ENCODE measurements at regions not wholly inside any gene's neighbourhood (a gene's known extent, or its start where the extent isn't known, plus 50 kb on each side); places are given as distances from the start of the nearest gene placed in this dataset.

DNA sequence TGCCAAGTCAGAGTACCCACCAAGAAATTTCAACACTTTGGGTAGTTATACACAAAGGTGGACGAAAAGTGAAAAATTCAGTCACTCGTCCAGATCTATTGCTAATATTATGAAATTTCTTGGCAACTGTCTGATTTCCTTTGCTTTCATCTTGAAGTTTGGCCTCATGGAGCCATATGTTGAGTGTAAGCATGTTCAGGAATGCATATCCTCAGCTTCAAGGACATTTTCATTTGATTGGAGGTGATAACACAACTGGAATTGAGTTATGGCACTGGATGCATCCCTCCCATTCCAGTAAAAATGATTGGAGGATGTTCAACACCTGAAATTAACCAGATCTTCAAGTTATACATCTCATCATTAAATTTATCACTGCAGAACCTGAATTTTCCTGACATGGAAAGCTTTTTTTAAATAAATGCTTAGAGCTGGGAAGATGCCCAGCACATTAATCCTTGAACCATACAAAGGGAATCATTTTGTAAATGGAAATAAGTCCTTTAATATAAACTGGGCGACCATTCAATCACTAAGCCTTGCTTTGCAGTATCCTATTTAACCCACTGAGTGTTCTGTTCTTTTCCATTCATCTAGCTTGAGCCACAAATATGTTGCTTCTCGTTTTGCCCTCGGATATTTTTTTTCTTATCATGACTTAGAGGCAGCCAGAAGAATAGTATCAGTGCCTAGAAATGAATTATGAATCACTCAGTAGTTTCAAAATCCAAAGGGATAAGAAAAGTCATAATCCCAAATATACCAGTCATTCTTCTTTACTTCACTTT, 273.7 kb upstream of the PIK3R1 start:
- TF ChIP-seq, protein P1, sequence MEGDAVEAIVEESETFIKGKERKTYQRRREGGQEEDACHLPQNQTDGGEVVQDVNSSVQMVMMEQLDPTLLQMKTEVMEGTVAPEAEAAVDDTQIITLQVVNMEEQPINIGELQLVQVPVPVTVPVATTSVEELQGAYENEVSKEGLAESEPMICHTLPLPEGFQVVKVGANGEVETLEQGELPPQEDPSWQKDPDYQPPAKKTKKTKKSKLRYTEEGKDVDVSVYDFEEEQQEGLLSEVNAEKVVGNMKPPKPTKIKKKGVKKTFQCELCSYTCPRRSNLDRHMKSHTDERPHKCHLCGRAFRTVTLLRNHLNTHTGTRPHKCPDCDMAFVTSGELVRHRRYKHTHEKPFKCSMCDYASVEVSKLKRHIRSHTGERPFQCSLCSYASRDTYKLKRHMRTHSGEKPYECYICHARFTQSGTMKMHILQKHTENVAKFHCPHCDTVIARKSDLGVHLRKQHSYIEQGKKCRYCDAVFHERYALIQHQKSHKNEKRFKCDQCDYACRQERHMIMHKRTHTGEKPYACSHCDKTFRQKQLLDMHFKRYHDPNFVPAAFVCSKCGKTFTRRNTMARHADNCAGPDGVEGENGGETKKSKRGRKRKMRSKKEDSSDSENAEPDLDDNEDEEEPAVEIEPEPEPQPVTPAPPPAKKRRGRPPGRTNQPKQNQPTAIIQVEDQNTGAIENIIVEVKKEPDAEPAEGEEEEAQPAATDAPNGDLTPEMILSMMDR (IDR thresholded peaks at IDR 0.05), result no peak
- no peak for TF ChIP-seq EZH2 (IDR thresholded peaks at IDR 0.05)

All from neural progenitor cell (in vitro differentiated cells).